Kidney (tissue), 13 donors: ENCODE measurements at regions not wholly inside any gene's neighbourhood (a gene's known extent, or its start where the extent isn't known, plus 50 kb on each side); places are given as distances from the start of the nearest gene placed in this dataset.

Experiments
- DNase-seq, 5 donors: peaks; one replicate each; pipeline ENCODE4 v3.0.0-alpha.2; 2013 to 2020
- FAIRE-seq: peaks from 2 replicates; lab custom pipeline; 2012; peaks lifted over from hg19 to GRCh38; lab: Jason Lieb, UNC
- H3K27ac ChIP-seq, 2 donors: one replicate each; pipeline ENCODE4 v1.7.0; 2013; ENCODE audit warnings: low read depth in 2 of 2, low read length in 2 of 2, inconsistent platforms in 1 of 2
- H3K27me3 ChIP-seq: one replicate; pipeline ENCODE4 v1.7.1; 2013; ENCODE audit warnings: low read length, inconsistent platforms; ENCODE audit not compliant: control insufficient read depth, insufficient read depth
- H3K36me3 ChIP-seq, 3 donors: one replicate each; pipeline versions ENCODE4 v1.7.0 to v1.7.1; 2013; ENCODE audit warnings: low read length in 3 of 3, control low read depth in 1 of 3, inconsistent platforms in 1 of 3; ENCODE audit not compliant: insufficient read depth in 3 of 3, control insufficient read depth in 2 of 3
- H3K4me1 ChIP-seq, 3 donors: one replicate each; pipeline versions ENCODE4 v1.7.0 to v1.7.1; 2013; ENCODE audit warnings: low read length in 3 of 3, inconsistent platforms in 1 of 3, low read depth in 1 of 3; ENCODE audit not compliant: control insufficient read depth in 2 of 3, insufficient read depth in 2 of 3
- H3K4me3 ChIP-seq, 3 donors: one replicate each; pipeline versions ENCODE4 v1.7.0 to v1.8.1; 2013; ENCODE audit warnings: low read length in 3 of 3, control low read depth in 1 of 3, inconsistent platforms in 1 of 3
- H3K9ac ChIP-seq, 3 donors: one replicate each; pipeline versions ENCODE4 v1.7.0 to v1.7.1; 2013; ENCODE audit warnings: low read length in 3 of 3, control low read depth in 1 of 3, inconsistent platforms in 1 of 3
- H3K9me3 ChIP-seq, 3 donors: one replicate each; pipeline versions ENCODE4 v1.7.0 to v1.7.1; 2013; ENCODE audit warnings: low read length in 3 of 3, control low read depth in 1 of 3, inconsistent platforms in 1 of 3; ENCODE audit not compliant: control insufficient read depth in 2 of 3, insufficient read depth in 1 of 3
- CTCF ChIP-seq: IDR thresholded peaks from 3 replicates; pipeline ENCODE4 v1.5.1; 2012; ENCODE audit warnings: mild to moderate bottlenecking, moderate library complexity, borderline replicate concordance; ENCODE audit not compliant: insufficient read depth; ENCODE audit errors: extremely low read depth
- intact Hi-C: fragments of 100-400 bp; cut with DNase I; formaldehyde crosslinking; loops from one replicate; pipeline ENCODE4 v1.11.1; 2022
- donor health status: control.
- donor health status: control.
- donor health status: control.
- donor health status: control.
- donor health status: control.
- donor health status: DM: yes; HTN: yes; CAD: no.
- donor health status: Normal renal cell carcinoma (clear cell type).

- intact Hi-C loops = no loop called here
- DNase-seq (no peak), FAIRE-seq (no peak)
- H3K36me3 ChIP-seq = no peaks in the 10 kb centered on the region
- H3K9me3 ChIP-seq = no peaks in the 10 kb centered on the region
- no peak overlapping the region for H3K4me3 ChIP-seq
- H3K9ac ChIP-seq = no peak overlapping the region
- H3K27me3 ChIP-seq = no peaks in the 10 kb centered on the region
- H3K4me1 ChIP-seq = no peaks in the 10 kb centered on the region
- no peak for TF ChIP-seq CTCF
- no peak overlapping the region for H3K27ac ChIP-seq
Measured at GRCh38 chr12:42728770-42729534, 139.4 kb upstream of the PRICKLE1 start.

GRCh38 chr12:42728287-42728686, 138.7 kb upstream of the PRICKLE1 start:
- Histone ChIP-seq H3K4me1 (no peaks in the 10 kb centered on the region), H3K4me3 (no peak overlapping the region), H3K36me3 (no peaks in the 10 kb centered on the region), H3K27ac (no peak overlapping the region), H3K27me3 (no peaks in the 10 kb centered on the region), H3K9ac (no peak overlapping the region), H3K9me3 (no peaks in the 10 kb centered on the region)
- DNase-seq (no peak), FAIRE-seq (no peak)
- TF ChIP-seq CTCF = no peak
- intact Hi-C loops = no loop called here

DNA sequence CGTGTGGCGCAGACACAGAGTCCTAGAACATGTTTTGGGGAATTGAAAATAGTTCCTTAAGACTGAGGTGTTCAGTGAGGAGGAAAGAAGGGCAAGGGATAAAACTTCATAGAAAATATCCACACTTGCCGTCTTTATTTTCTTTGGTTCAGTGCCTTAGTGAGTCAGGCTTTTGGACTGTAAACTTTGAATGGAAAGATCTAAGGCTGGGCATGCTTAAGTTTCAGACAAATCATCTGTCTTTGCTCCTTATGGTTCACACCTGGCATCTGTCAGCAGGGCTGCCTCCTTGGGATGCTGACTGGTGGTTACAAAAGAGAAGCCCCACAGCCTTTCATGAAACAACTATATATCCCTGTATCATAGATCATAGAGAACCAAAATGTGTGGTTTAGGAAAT, 136.3 kb upstream of the PRICKLE1 start:
- no peak for TF ChIP-seq CTCF
- H3K9ac ChIP-seq = no peak overlapping the region
- FAIRE-seq (no peak), DNase-seq (no peak)
- no peaks in the 10 kb centered on the region for H3K27me3 ChIP-seq
- H3K27ac ChIP-seq = no peak overlapping the region
- intact Hi-C loops = no loop called here
- H3K36me3 ChIP-seq = no peaks in the 10 kb centered on the region
- no peaks in the 10 kb centered on the region for H3K9me3 ChIP-seq
- no peak overlapping the region for H3K4me3 ChIP-seq
- H3K4me1 ChIP-seq = no peaks in the 10 kb centered on the region
